ENCODE measurements at regions not wholly inside any gene's neighbourhood (a gene's known extent, or its start where the extent isn't known, plus 50 kb on each side); places are given as distances from the start of the nearest gene placed in this dataset.
A peak's percentile ranks its signal among the peaks of the same experiment; 100 is the strongest.

- TF ChIP-seq ZNF687 (CRISPR knock-in tag; IDR thresholded peaks at IDR 0.05), result peak; percentile 81
- TF ChIP-seq ZNF577 (CRISPR knock-in tag; IDR thresholded peaks at IDR 0.05; ENCODE audit: borderline replicate concordance, low read depth), result no peak
- TF ChIP-seq ZBTB25 (CRISPR knock-in tag; IDR thresholded peaks at IDR 0.05), result no peak
- no peak for TF ChIP-seq ZNF781 (CRISPR knock-in tag; IDR thresholded peaks at IDR 0.05; ENCODE audit: borderline replicate concordance, not compliant biosample characterization)
- no peak for TF ChIP-seq ZNF446 (CRISPR knock-in tag; IDR thresholded peaks at IDR 0.05)
- TF ChIP-seq TRIM24 (CRISPR knock-in tag; IDR thresholded peaks at IDR 0.05), result no peak
- no peak for TF ChIP-seq TBX3 (IDR thresholded peaks at IDR 0.05; ENCODE audit: borderline replicate concordance)
- no peak for TF ChIP-seq THRA (CRISPR knock-in tag; IDR thresholded peaks at IDR 0.05; ENCODE audit: borderline replicate concordance)
- no peak for TF ChIP-seq ZSCAN12 (CRISPR knock-in tag; IDR thresholded peaks at IDR 0.05)
- TF ChIP-seq MED1 (CRISPR knock-in tag; IDR thresholded peaks at IDR 0.05), result no peak
- 0 out of 2 replicates have a peak, but pooled peaks have one; percentile 15 for TF ChIP-seq RCOR2 (CRISPR knock-in tag; IDR thresholded peaks at IDR 0.05)
- no peak for TF ChIP-seq ATF4 (CRISPR knock-in tag; IDR thresholded peaks at IDR 0.05)
- no peak for TF ChIP-seq SOX13 (IDR thresholded peaks at IDR 0.05)
- peak in 1 of 2 experiments; percentile 20; a peak in 1 of 4 replicates for TF ChIP-seq SOX13 (CRISPR knock-in tag; conservative IDR thresholded peaks at IDR 0.05 in 1 of 2, IDR thresholded peaks at IDR 0.05 in 1 of 2)
- no peak for TF ChIP-seq TRAFD1 (CRISPR knock-in tag; IDR thresholded peaks at IDR 0.05; ENCODE audit: borderline replicate concordance)
- TF ChIP-seq ZUFSP (CRISPR knock-in tag; IDR thresholded peaks at IDR 0.05; ENCODE audit: borderline replicate concordance), result no peak
- TF ChIP-seq ZNF33A (CRISPR knock-in tag; IDR thresholded peaks at IDR 0.05; ENCODE audit: borderline replicate concordance), result no peak
Measured at GRCh38 chr1:234973426-234974250, 155.0 kb downstream of the TOMM20 start (continued).
